ENCODE measurements at regions not wholly inside any gene's neighbourhood (a gene's known extent, or its start where the extent isn't known, plus 50 kb on each side); places are given as distances from the start of the nearest gene placed in this dataset.

DNA sequence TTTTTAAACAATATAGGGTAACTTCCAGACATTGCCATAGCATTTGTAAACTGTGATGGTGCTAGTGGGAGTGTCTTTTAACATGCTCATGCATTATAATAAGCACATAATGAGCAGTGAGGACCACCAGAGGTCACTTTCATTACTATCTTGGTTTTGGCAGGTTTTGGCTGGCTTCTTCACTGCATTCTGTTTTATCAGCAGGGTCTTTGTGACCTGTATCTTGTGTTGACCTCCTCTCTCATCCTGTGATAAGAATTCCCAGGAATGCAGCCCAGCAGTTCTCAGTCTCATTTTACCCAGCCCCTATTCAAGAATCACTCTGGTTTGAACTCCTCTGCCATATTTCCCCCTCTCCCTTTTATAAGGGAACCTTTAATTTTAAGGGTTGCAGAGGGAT lies 91.3 kb downstream of the ZNF467 start:
- Histone ChIP-seq H3K9ac (ENCODE audit: control insufficient read depth, extremely low read depth, insufficient read depth, low read length) (no peak overlapping the region), H3K4me2 (ENCODE audit: control insufficient read depth, extremely low read depth, insufficient read depth, low read depth, low read length) (no peak overlapping the region), H3K27me3 (ENCODE audit: control insufficient read depth, extremely low read depth, insufficient read depth, low read length) (no peaks in the 10 kb centered on the region), H2AFZ (ENCODE audit: control insufficient read depth, low read length) (no peak overlapping the region), H3K9me3 (ENCODE audit: control insufficient read depth, low read depth, low read length) (no peaks in the 10 kb centered on the region), H3K9me1 (ENCODE audit: control insufficient read depth, extremely low read depth, insufficient read depth, low read length) (no peaks in the 10 kb centered on the region), H3K36me3 (ENCODE audit: control insufficient read depth in 2 of 2, extremely low read depth in 1 of 2, insufficient read depth in 2 of 2, low read length in 2 of 2) (no peaks in the 10 kb centered on the region), H3K79me2 (ENCODE audit: control insufficient read depth, insufficient read depth, low read length) (no peaks in the 10 kb centered on the region), H4K20me1 (ENCODE audit: control insufficient read depth, extremely low read depth, insufficient read depth, low read length) (no peaks in the 10 kb centered on the region), H3K4me3 (ENCODE audit: control insufficient read depth in 2 of 3, extremely low read depth in 1 of 3, insufficient read depth in 2 of 3, low read depth in 1 of 3, low read length in 3 of 3) (no peak overlapping the region), H3K4me1 (ENCODE audit: control insufficient read depth, extremely low read depth, insufficient read depth, low read length) (no peaks in the 10 kb centered on the region), H3K27ac (ENCODE audit: control insufficient read depth, insufficient read depth, low read length) (no peak overlapping the region)
- dilution Hi-C loops (cut with MboI; ENCODE audit: extremely low pct_ligation_motif_present, low sequenced_read_pairs): no loop called here
- no peak for DNase-seq (ENCODE audit: low read depth, low spot score)
- FAIRE-seq: no peak
- TF ChIP-seq EZH2 (IDR thresholded peaks at IDR 0.05; ENCODE audit: low read length): no peak
- TF ChIP-seq, protein P1, sequence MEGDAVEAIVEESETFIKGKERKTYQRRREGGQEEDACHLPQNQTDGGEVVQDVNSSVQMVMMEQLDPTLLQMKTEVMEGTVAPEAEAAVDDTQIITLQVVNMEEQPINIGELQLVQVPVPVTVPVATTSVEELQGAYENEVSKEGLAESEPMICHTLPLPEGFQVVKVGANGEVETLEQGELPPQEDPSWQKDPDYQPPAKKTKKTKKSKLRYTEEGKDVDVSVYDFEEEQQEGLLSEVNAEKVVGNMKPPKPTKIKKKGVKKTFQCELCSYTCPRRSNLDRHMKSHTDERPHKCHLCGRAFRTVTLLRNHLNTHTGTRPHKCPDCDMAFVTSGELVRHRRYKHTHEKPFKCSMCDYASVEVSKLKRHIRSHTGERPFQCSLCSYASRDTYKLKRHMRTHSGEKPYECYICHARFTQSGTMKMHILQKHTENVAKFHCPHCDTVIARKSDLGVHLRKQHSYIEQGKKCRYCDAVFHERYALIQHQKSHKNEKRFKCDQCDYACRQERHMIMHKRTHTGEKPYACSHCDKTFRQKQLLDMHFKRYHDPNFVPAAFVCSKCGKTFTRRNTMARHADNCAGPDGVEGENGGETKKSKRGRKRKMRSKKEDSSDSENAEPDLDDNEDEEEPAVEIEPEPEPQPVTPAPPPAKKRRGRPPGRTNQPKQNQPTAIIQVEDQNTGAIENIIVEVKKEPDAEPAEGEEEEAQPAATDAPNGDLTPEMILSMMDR (optimal IDR thresholded peaks at IDR 0.05 in 1 of 3, IDR thresholded peaks at IDR 0.05 in 1 of 3, conservative IDR thresholded peaks at IDR 0.05 in 1 of 3; ENCODE audit: extremely low read depth in 1 of 3, insufficient read depth in 2 of 3, low read length in 3 of 3): no peak

DNA sequence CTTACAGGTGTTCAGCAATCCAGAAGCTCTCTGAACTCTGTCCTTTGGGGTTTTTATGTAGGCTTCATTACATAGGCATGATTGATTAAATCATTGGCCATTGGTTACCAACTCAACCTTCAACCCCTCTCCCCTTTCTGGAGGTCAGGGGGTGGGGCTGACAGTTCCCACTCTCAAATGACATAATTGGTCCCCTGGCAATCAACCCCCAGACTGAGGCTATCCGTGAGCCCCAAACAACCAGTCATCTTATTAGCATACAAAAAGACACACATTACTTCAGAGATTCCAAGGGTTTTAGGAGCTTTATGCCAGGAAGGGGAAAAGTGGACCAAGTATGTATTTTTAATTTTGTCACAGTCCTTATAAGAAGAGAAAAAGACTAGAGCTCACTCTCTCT lies 92.1 kb downstream of the ZNF467 start:
- Histone ChIP-seq H3K4me3 (ENCODE audit: control insufficient read depth in 2 of 3, extremely low read depth in 1 of 3, insufficient read depth in 2 of 3, low read depth in 1 of 3, low read length in 3 of 3) (no peak overlapping the region), H3K4me1 (ENCODE audit: control insufficient read depth, extremely low read depth, insufficient read depth, low read length) (no peaks in the 10 kb centered on the region), H4K20me1 (ENCODE audit: control insufficient read depth, extremely low read depth, insufficient read depth, low read length) (no peaks in the 10 kb centered on the region), H3K27ac (ENCODE audit: control insufficient read depth, insufficient read depth, low read length) (no peak overlapping the region), H3K9me3 (ENCODE audit: control insufficient read depth, low read depth, low read length) (no peaks in the 10 kb centered on the region), H3K79me2 (ENCODE audit: control insufficient read depth, insufficient read depth, low read length) (no peaks in the 10 kb centered on the region), H2AFZ (ENCODE audit: control insufficient read depth, low read length) (no peak overlapping the region), H3K9me1 (ENCODE audit: control insufficient read depth, extremely low read depth, insufficient read depth, low read length) (no peaks in the 10 kb centered on the region), H3K36me3 (ENCODE audit: control insufficient read depth in 2 of 2, extremely low read depth in 1 of 2, insufficient read depth in 2 of 2, low read length in 2 of 2) (no peaks in the 10 kb centered on the region), H3K9ac (ENCODE audit: control insufficient read depth, extremely low read depth, insufficient read depth, low read length) (no peak overlapping the region), H3K27me3 (ENCODE audit: control insufficient read depth, extremely low read depth, insufficient read depth, low read length) (no peaks in the 10 kb centered on the region), H3K4me2 (ENCODE audit: control insufficient read depth, extremely low read depth, insufficient read depth, low read depth, low read length) (no peak overlapping the region)
- FAIRE-seq (no peak), DNase-seq (ENCODE audit: low read depth, low spot score) (no peak)
- TF ChIP-seq, protein P1 (optimal IDR thresholded peaks at IDR 0.05 in 1 of 3, IDR thresholded peaks at IDR 0.05 in 1 of 3, conservative IDR thresholded peaks at IDR 0.05 in 1 of 3; ENCODE audit: extremely low read depth in 1 of 3, insufficient read depth in 2 of 3, low read length in 3 of 3): no peak
- no peak for TF ChIP-seq EZH2 (IDR thresholded peaks at IDR 0.05; ENCODE audit: low read length)
- dilution Hi-C loops (cut with MboI; ENCODE audit: extremely low pct_ligation_motif_present, low sequenced_read_pairs): no loop called here
